OCI-LY7 (cell line): ENCODE measurements at regions not wholly inside any gene's neighbourhood (a gene's known extent, or its start where the extent isn't known, plus 50 kb on each side); places are given as distances from the start of the nearest gene placed in this dataset.

ENCODE experiments used
- CTCF ChIP-seq: fragments of 200-600 bp; sonication (generic); conservative IDR thresholded peaks from 2 replicates; pipeline ENCODE4 v1.5.1; 2014; ENCODE audit warnings: mild to moderate bottlenecking, antibody characterized with exemption, low read length, moderate library complexity, mixed read lengths
- EZH2phosphoT487 ChIP-seq: fragments of 200-600 bp; sonication (generic); IDR thresholded peaks from 2 replicates; pipeline ENCODE4 v1.6.1; 2018; ENCODE audit warnings: low read depth, borderline replicate concordance, mild to moderate bottlenecking, mixed run types, antibody characterized with exemption, low read length, moderate library complexity, mixed read lengths

GRCh38 chr9:90965226-90966030 lies 163.8 kb downstream of the SYK start:
- TF ChIP-seq CTCF = no peak
- no peak for TF ChIP-seq EZH2phosphoT487
